DOHH2 (cell line): ENCODE measurements at regions not wholly inside any gene's neighbourhood (a gene's known extent, or its start where the extent isn't known, plus 50 kb on each side); places are given as distances from the start of the nearest gene placed in this dataset.

Experiments
- EZH2phosphoT487 ChIP-seq: fragments of 200-600 bp; sonication (generic); IDR thresholded peaks from 2 replicates; pipeline ENCODE4 v1.6.1; 2017; ENCODE audit warnings: borderline replicate concordance, mild to moderate bottlenecking, antibody characterized with exemption, low read length, moderate library complexity, mixed read lengths
- TF ChIP-seq, protein P1 (sequence below): fragments of 200-600 bp; sonication (generic); IDR thresholded peaks from one replicate; pipeline ENCODE4 v1.5.1; 2014; ENCODE audit warnings: antibody characterized with exemption, mild to moderate bottlenecking, low read depth, low read length; ENCODE audit not compliant: poor library complexity, severe bottlenecking

DNA sequence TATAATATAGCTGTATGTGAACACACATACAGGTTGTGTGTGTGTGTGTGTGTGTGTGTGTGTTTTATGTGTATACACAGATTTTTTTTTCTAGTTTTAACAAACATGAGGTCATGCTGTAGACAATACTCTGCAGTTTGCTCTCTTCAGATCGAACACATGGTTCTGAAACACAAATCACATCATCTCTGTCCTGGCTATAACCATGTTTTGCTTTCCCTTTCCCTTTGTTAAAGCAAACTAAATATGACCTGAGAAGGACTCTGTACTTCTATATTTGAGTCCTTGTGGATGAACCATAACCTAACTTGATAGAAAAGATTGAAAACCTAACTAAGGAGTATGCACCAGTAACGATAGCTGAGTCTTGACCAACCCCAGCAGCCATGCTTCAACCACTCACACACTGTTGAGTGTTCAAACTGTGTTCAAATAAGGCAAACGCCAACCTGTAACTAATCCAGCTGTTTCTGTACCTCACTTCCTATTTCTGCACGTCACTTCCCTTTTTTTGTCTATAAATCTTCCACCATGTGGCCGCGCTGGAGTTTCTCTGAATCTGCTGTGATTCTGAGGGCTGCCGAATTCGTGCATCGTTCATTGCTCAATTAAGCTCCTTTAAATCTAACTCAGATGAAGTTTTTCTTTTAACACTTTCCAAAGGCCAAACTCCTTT, 303.8 kb downstream of the HS3ST3B1 start:
- TF ChIP-seq, protein P1, sequence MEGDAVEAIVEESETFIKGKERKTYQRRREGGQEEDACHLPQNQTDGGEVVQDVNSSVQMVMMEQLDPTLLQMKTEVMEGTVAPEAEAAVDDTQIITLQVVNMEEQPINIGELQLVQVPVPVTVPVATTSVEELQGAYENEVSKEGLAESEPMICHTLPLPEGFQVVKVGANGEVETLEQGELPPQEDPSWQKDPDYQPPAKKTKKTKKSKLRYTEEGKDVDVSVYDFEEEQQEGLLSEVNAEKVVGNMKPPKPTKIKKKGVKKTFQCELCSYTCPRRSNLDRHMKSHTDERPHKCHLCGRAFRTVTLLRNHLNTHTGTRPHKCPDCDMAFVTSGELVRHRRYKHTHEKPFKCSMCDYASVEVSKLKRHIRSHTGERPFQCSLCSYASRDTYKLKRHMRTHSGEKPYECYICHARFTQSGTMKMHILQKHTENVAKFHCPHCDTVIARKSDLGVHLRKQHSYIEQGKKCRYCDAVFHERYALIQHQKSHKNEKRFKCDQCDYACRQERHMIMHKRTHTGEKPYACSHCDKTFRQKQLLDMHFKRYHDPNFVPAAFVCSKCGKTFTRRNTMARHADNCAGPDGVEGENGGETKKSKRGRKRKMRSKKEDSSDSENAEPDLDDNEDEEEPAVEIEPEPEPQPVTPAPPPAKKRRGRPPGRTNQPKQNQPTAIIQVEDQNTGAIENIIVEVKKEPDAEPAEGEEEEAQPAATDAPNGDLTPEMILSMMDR = no peak
- no peak for TF ChIP-seq EZH2phosphoT487
